DND-41 (cell line): ENCODE measurements at regions not wholly inside any gene's neighbourhood (a gene's known extent, or its start where the extent isn't known, plus 50 kb on each side); places are given as distances from the start of the nearest gene placed in this dataset.

ENCODE experiments used
- ATAC-seq: fragments of 200-7000 bp; cut with Tn5 transposase; 3 replicates; pipeline ENCODE4 v1.9.1; 2021; ENCODE audit warnings: low read depth; ENCODE audit not compliant: insufficient read depth
- DNase-seq: peaks from one replicate; pipeline ENCODE4 v3.0.0-alpha.2; 2020
- H2AFZ ChIP-seq: 2 replicates; pipeline ENCODE4 v1.6.0; 2012; ENCODE audit warnings: low read depth, low read length
- H3K27ac ChIP-seq: 2 replicates; pipeline ENCODE4 v1.5.1; 2012; ENCODE audit warnings: low read length, inconsistent platforms
- H3K27me3 ChIP-seq: fragments of 200-600 bp; sonication (generic); 2 replicates; pipeline ENCODE4 v1.6.0; 2012; ENCODE audit warnings: low read length, mild to moderate bottlenecking, inconsistent platforms; ENCODE audit not compliant: insufficient read depth, poor library complexity
- H3K36me3 ChIP-seq: 2 replicates; pipeline ENCODE4 v1.5.1; 2012; ENCODE audit warnings: low read length, inconsistent platforms; ENCODE audit not compliant: insufficient read depth
- H3K4me1 ChIP-seq: 2 replicates; pipeline ENCODE4 v1.5.1; 2012; ENCODE audit warnings: mild to moderate bottlenecking, low read length; ENCODE audit not compliant: insufficient read depth
- H3K4me2 ChIP-seq: 2 replicates; pipeline ENCODE4 v1.6.0; 2012; ENCODE audit warnings: mild to moderate bottlenecking, moderate library complexity, low read length, inconsistent platforms; ENCODE audit not compliant: insufficient read depth
- H3K4me3 ChIP-seq, 2 experiments: fragments of 200-600 bp in 1 of 2; shearing (Covaris generic) in 1 of 2; 2 replicates each; pipeline ENCODE4 v1.5.1; 2012 to 2016; ENCODE audit warnings: inconsistent platforms in 2 of 2, low read length in 2 of 2, mild to moderate bottlenecking in 2 of 2, low read depth in 1 of 2, moderate library complexity in 1 of 2
- H3K79me2 ChIP-seq: 2 replicates; pipeline ENCODE4 v1.6.0; 2012; ENCODE audit warnings: low read length, inconsistent platforms; ENCODE audit not compliant: insufficient read depth
- H3K9ac ChIP-seq: 2 replicates; pipeline ENCODE4 v1.6.0; 2012; ENCODE audit warnings: low read depth, mild to moderate bottlenecking, inconsistent platforms, low read length, moderate library complexity
- H3K9me3 ChIP-seq: 2 replicates; pipeline ENCODE4 v1.5.1; 2012; ENCODE audit warnings: low read length, moderate library complexity, mild to moderate bottlenecking, inconsistent platforms; ENCODE audit not compliant: insufficient read depth, severe bottlenecking
- H4K20me1 ChIP-seq: 2 replicates; pipeline ENCODE4 v1.6.0; 2012; ENCODE audit warnings: low read length; ENCODE audit not compliant: insufficient read depth
- EZH2 ChIP-seq: IDR thresholded peaks from 3 replicates; pipeline ENCODE4 v1.6.1; 2012; ENCODE audit warnings: borderline replicate concordance, low read depth, mild to moderate bottlenecking, moderate library complexity, low read length, inconsistent platforms; ENCODE audit not compliant: severe bottlenecking
- TF ChIP-seq, protein P1 (sequence below): IDR thresholded peaks from 2 replicates; pipeline ENCODE4 v1.5.1; 2012; ENCODE audit warnings: borderline replicate concordance, low read length, moderate library complexity, mild to moderate bottlenecking; ENCODE audit not compliant: poor library complexity, severe bottlenecking; ENCODE audit errors: extremely low read depth

DNA sequence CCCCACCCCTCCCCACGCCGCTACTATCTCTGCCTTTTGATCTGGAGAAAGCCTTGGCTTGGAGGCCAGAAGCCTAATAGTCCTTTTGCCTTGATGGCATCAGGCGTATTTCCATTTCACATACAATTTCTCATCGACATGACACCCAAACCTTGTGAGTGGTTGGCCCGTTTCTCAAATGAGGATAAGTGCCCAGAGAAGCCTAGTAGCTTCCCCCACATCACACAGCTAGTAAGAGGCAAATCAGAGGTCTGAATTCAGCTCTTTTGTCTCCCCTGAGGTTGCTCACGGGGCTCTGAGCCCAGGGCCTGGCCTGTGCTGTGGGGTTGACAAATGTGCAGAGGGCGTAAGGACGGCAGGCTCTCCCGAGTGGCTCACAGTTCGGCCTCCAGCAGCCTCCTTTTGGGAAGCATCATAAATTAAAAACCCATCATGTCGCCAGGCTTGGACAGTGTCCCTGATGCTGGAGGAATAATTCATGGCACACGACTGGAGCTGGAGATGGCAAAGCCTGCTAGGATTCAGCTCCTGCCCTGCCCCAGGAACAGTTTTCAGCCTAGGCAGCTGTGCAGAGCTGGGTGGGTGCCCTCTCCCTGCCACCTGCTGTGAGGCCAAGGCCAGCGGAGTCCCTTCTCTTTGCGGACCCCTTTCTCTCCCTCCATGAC lies 263.8 kb downstream of the NSG2 start:
- H3K4me1 ChIP-seq = no peaks in the 10 kb centered on the region
- ATAC-seq (no peak), DNase-seq (no peak)
- H3K9me3 ChIP-seq = no peaks in the 10 kb centered on the region
- no peaks in the 10 kb centered on the region for H3K27me3 ChIP-seq
- no peak overlapping the region for H2AFZ ChIP-seq
- H3K27ac ChIP-seq = no peak overlapping the region
- no peaks in the 10 kb centered on the region for H3K36me3 ChIP-seq
- H3K9ac ChIP-seq = no peak overlapping the region
- no peak overlapping the region for H3K4me3 ChIP-seq
- TF ChIP-seq EZH2 = no peak
- TF ChIP-seq, protein P1, sequence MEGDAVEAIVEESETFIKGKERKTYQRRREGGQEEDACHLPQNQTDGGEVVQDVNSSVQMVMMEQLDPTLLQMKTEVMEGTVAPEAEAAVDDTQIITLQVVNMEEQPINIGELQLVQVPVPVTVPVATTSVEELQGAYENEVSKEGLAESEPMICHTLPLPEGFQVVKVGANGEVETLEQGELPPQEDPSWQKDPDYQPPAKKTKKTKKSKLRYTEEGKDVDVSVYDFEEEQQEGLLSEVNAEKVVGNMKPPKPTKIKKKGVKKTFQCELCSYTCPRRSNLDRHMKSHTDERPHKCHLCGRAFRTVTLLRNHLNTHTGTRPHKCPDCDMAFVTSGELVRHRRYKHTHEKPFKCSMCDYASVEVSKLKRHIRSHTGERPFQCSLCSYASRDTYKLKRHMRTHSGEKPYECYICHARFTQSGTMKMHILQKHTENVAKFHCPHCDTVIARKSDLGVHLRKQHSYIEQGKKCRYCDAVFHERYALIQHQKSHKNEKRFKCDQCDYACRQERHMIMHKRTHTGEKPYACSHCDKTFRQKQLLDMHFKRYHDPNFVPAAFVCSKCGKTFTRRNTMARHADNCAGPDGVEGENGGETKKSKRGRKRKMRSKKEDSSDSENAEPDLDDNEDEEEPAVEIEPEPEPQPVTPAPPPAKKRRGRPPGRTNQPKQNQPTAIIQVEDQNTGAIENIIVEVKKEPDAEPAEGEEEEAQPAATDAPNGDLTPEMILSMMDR = no peak
- H4K20me1 ChIP-seq = 0 out of 2 replicates have a peak, but pooled peaks cover 3% of the 10 kb centered on the region
- H3K4me2 ChIP-seq = no peak overlapping the region
- no peaks in the 10 kb centered on the region for H3K79me2 ChIP-seq

DNA sequence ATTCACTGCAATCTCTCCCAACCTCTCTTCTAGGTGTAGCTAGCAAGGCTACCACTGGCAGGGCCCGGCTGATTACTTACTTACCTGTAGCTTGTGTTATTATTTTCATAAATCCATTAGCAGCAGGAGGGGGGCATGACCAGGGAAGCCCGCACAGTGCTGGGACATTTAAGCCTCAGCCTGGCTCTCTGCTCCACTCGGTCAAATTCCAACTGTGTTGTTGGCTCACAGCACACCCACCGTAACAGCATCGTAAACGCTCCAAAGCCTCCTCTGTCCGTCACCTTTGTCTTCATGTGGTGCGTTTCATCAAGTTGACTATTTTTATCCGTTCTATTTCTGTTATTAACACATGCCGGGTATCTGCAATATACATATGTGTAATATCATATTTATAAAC lies 264.7 kb downstream of the NSG2 start:
- H3K4me3 ChIP-seq = no peak overlapping the region
- H3K4me1 ChIP-seq = no peaks in the 10 kb centered on the region
- TF ChIP-seq, protein P1 = no peak
- no peak for TF ChIP-seq EZH2
- no peaks in the 10 kb centered on the region for H3K27me3 ChIP-seq
- H3K9me3 ChIP-seq = no peaks in the 10 kb centered on the region
- 0 out of 2 replicates have a peak, but pooled peaks cover 3% of the 10 kb centered on the region for H4K20me1 ChIP-seq
- no peaks in the 10 kb centered on the region for H3K79me2 ChIP-seq
- ATAC-seq (no peak), DNase-seq (no peak)
- H3K36me3 ChIP-seq = no peaks in the 10 kb centered on the region
- no peak overlapping the region for H3K4me2 ChIP-seq
- no peak overlapping the region for H3K9ac ChIP-seq
- no peak overlapping the region for H2AFZ ChIP-seq
- no peak overlapping the region for H3K27ac ChIP-seq

DNA sequence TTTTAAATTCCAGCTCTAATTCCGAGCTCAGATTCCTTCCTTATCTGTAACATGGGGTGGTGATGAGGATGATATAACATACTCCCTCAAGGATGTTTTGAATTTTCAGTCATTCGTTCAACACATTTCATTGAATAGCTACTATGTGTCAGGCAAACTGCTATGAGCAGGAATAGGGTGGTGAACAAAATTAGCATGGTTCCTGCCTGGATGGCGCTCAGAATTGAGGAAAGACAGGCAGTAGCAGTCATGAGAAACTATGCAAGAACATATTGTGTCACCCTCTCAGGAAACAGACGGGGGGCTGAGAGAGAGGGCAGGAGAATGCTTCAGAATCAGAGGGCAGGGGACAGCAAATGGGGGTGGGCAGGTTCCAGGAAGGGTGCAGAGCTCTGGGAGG lies 265.2 kb downstream of the NSG2 start:
- no peak overlapping the region for H3K4me3 ChIP-seq
- H3K4me2 ChIP-seq = no peak overlapping the region
- no peaks in the 10 kb centered on the region for H3K4me1 ChIP-seq
- H3K9me3 ChIP-seq = no peaks in the 10 kb centered on the region
- no peak overlapping the region for H3K9ac ChIP-seq
- H3K27me3 ChIP-seq = no peaks in the 10 kb centered on the region
- ATAC-seq = no peak
- DNase-seq = no peak
- TF ChIP-seq, protein P1 = no peak
- no peak for TF ChIP-seq EZH2
- H3K36me3 ChIP-seq = no peaks in the 10 kb centered on the region
- no peaks in the 10 kb centered on the region for H3K79me2 ChIP-seq
- H3K27ac ChIP-seq = no peak overlapping the region
- H4K20me1 ChIP-seq = 0 out of 2 replicates have a peak, but pooled peaks cover 3% of the 10 kb centered on the region
- H2AFZ ChIP-seq = no peak overlapping the region
